KMS-11 (cell line): ENCODE measurements at regions not wholly inside any gene's neighbourhood (a gene's known extent, or its start where the extent isn't known, plus 50 kb on each side); places are given as distances from the start of the nearest gene placed in this dataset.

Source experiments
- H2AFZ ChIP-seq: fragments of 200-600 bp; sonication (generic); 2 replicates; pipeline ENCODE4 v1.6.1; 2016; ENCODE audit warnings: antibody characterized with exemption, mixed run types, low read depth
- H3K27ac ChIP-seq: fragments of 200-600 bp; sonication (generic); 2 replicates; pipeline ENCODE4 v1.6.1; 2016; ENCODE audit warnings: mild to moderate bottlenecking, mixed run types
- H3K27me3 ChIP-seq: fragments of 200-600 bp; sonication (generic); 2 replicates; pipeline ENCODE4 v1.6.1; 2017; ENCODE audit warnings: mild to moderate bottlenecking, low read depth, mixed run types, moderate library complexity; ENCODE audit not compliant: insufficient read depth
- H3K36me3 ChIP-seq: fragments of 200-600 bp; sonication (generic); 2 replicates; pipeline ENCODE4 v1.6.1; 2017; ENCODE audit warnings: mild to moderate bottlenecking, mixed run types; ENCODE audit not compliant: insufficient read depth
- H3K4me1 ChIP-seq: fragments of 200-600 bp; sonication (generic); 2 replicates; pipeline ENCODE4 v1.6.1; 2016; ENCODE audit warnings: mild to moderate bottlenecking, low read depth, mixed run types; ENCODE audit not compliant: poor library complexity, severe bottlenecking
- H3K4me2 ChIP-seq: fragments of 200-600 bp; sonication (generic); 2 replicates; pipeline ENCODE4 v1.7.0; 2016; ENCODE audit warnings: mild to moderate bottlenecking, mixed run types
- H3K4me3 ChIP-seq: fragments of 200-600 bp; sonication (generic); IDR thresholded peaks from 2 replicates; pipeline ENCODE4 v1.6.1; 2017; ENCODE audit warnings: low read depth, low read length, mixed read lengths; ENCODE audit not compliant: insufficient read depth
- H3K79me2 ChIP-seq: fragments of 200-600 bp; sonication (generic); 2 replicates; pipeline ENCODE4 v1.6.1; 2016; ENCODE audit warnings: low read depth, mixed run types; ENCODE audit not compliant: insufficient read depth
- H3K9ac ChIP-seq: fragments of 200-600 bp; sonication (generic); 2 replicates; pipeline ENCODE4 v1.6.1; 2016; ENCODE audit warnings: mild to moderate bottlenecking, mixed run types
- H4K20me1 ChIP-seq: fragments of 200-600 bp; sonication (generic); 2 replicates; pipeline ENCODE4 v1.6.1; 2016; ENCODE audit warnings: mild to moderate bottlenecking, mixed run types; ENCODE audit not compliant: insufficient read depth
- TF ChIP-seq, protein P1 (sequence below): fragments of 200-600 bp; sonication (generic); conservative IDR thresholded peaks from 2 replicates; pipeline ENCODE4 v1.6.1; 2017; ENCODE audit warnings: low read depth, mild to moderate bottlenecking, antibody characterized with exemption, low read length, moderate library complexity, mixed read lengths

DNA sequence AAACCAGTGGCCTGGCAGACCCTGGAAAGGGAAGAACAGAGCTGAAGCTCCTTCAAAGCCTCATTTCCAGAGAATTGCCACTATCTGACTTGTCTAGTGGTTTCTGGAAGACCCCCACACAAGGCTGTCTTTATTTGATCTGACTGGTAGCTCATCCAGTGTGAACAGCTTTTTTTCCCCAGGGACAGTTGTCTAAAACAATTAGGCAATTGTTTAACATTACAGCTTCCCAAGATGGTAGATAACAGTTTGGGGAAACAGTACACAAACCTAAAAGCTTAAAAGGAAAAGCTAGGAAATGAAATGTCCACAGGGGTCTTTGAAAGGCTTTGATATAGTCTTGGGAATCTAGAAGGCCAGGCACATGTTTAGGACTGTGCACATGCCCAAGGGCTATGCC, 203.4 kb upstream of the CTBP2 start:
- H3K27ac ChIP-seq, result no peak overlapping the region

GRCh38 chr10:125362950-125363349, 202.6 kb upstream of the CTBP2 start:
- H4K20me1 ChIP-seq, result no peaks in the 10 kb centered on the region
- no peaks in the 10 kb centered on the region for H3K27me3 ChIP-seq
- no peak overlapping the region for H3K27ac ChIP-seq
- H3K4me2 ChIP-seq, result no peak overlapping the region
- no peaks in the 10 kb centered on the region for H3K4me1 ChIP-seq
- no peaks in the 10 kb centered on the region for H3K79me2 ChIP-seq
- no peaks in the 10 kb centered on the region for H3K36me3 ChIP-seq
- H2AFZ ChIP-seq, result no peak overlapping the region
- no peak overlapping the region for H3K4me3 ChIP-seq
- TF ChIP-seq, protein P1, sequence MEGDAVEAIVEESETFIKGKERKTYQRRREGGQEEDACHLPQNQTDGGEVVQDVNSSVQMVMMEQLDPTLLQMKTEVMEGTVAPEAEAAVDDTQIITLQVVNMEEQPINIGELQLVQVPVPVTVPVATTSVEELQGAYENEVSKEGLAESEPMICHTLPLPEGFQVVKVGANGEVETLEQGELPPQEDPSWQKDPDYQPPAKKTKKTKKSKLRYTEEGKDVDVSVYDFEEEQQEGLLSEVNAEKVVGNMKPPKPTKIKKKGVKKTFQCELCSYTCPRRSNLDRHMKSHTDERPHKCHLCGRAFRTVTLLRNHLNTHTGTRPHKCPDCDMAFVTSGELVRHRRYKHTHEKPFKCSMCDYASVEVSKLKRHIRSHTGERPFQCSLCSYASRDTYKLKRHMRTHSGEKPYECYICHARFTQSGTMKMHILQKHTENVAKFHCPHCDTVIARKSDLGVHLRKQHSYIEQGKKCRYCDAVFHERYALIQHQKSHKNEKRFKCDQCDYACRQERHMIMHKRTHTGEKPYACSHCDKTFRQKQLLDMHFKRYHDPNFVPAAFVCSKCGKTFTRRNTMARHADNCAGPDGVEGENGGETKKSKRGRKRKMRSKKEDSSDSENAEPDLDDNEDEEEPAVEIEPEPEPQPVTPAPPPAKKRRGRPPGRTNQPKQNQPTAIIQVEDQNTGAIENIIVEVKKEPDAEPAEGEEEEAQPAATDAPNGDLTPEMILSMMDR, result no peak
- H3K9ac ChIP-seq, result no peak overlapping the region

More for the DNA sequence above, 203.4 kb upstream of the CTBP2 start:
- Histone ChIP-seq H3K4me3 (no peak overlapping the region), H2AFZ (no peak overlapping the region), H3K4me1 (no peaks in the 10 kb centered on the region), H3K36me3 (no peaks in the 10 kb centered on the region), H3K79me2 (no peaks in the 10 kb centered on the region), H3K9ac (no peak overlapping the region), H3K27me3 (no peaks in the 10 kb centered on the region), H3K4me2 (no peak overlapping the region), H4K20me1 (no peaks in the 10 kb centered on the region)
- TF ChIP-seq, protein P1, result no peak

GRCh38 chr10:125359401-125359800, 199.0 kb upstream of the CTBP2 start:
- H3K4me3 ChIP-seq, result no peak overlapping the region
- no peak overlapping the region for H3K9ac ChIP-seq
- H3K4me1 ChIP-seq, result no peaks in the 10 kb centered on the region
- no peak overlapping the region for H3K4me2 ChIP-seq
- H3K36me3 ChIP-seq, result no peaks in the 10 kb centered on the region
- H3K27ac ChIP-seq, result no peak overlapping the region
- TF ChIP-seq, protein P1, result no peak
- no peaks in the 10 kb centered on the region for H4K20me1 ChIP-seq
- no peaks in the 10 kb centered on the region for H3K27me3 ChIP-seq
- H3K79me2 ChIP-seq, result no peaks in the 10 kb centered on the region
- no peak overlapping the region for H2AFZ ChIP-seq

- H3K4me2 ChIP-seq, result no peak overlapping the region
- no peaks in the 10 kb centered on the region for H3K79me2 ChIP-seq
- no peak overlapping the region for H3K27ac ChIP-seq
- no peak overlapping the region for H3K9ac ChIP-seq
- H3K36me3 ChIP-seq, result no peaks in the 10 kb centered on the region
- TF ChIP-seq, protein P1, result no peak
- H2AFZ ChIP-seq, result no peak overlapping the region
- no peak overlapping the region for H3K4me3 ChIP-seq
- H3K4me1 ChIP-seq, result no peaks in the 10 kb centered on the region
- no peaks in the 10 kb centered on the region for H4K20me1 ChIP-seq
- H3K27me3 ChIP-seq, result no peaks in the 10 kb centered on the region
Measured at GRCh38 chr10:125355657-125356056, 195.3 kb upstream of the CTBP2 start.
